ENCODE measurements at regions not wholly inside any gene's neighbourhood (a gene's known extent, or its start where the extent isn't known, plus 50 kb on each side); places are given as distances from the start of the nearest gene placed in this dataset.

- DNase-seq = no peak
These were observed 256.7 kb upstream of the TCF21 start for GRCh38 chr6:133632206-133632605.

GRCh38 chr6:133632906-133633305 is 256.0 kb upstream of the TCF21 start:
- no peak for DNase-seq

GRCh38 chr6:133634474-133634873 is 254.4 kb upstream of the TCF21 start:
- no peak for DNase-seq

- DNase-seq = no peak
These were observed 253.5 kb upstream of the TCF21 start for GRCh38 chr6:133635447-133635846.

- no peak for DNase-seq
These were observed 251.5 kb upstream of the TCF21 start for GRCh38 chr6:133637436-133637835.

GRCh38 chr6:133637874-133638273 is 251.0 kb upstream of the TCF21 start:
- DNase-seq = no peak

GRCh38 chr6:133641104-133641503 is 247.8 kb upstream of the TCF21 start:
- no peak for DNase-seq

- no peak for DNase-seq
These were observed 244.4 kb upstream of the TCF21 start for GRCh38 chr6:133644548-133644891.

GRCh38 chr6:133644892-133645619 is 243.9 kb upstream of the TCF21 start:
- DNase-seq = no peak

GRCh38 chr6:133645966-133646740 is 242.8 kb upstream of the TCF21 start:
- DNase-seq = no peak

- DNase-seq = no peak
These were observed 240.3 kb upstream of the TCF21 start for GRCh38 chr6:133648581-133648980.

- no peak for DNase-seq
These were observed 217.5 kb upstream of the TCF21 start for GRCh38 chr6:133671376-133671775.

GRCh38 chr6:133673056-133673455 is 215.9 kb upstream of the TCF21 start:
- DNase-seq = no peak

GRCh38 chr6:133674661-133675060 is 214.3 kb upstream of the TCF21 start:
- no peak for DNase-seq

GRCh38 chr6:133680994-133681393 is 207.9 kb upstream of the TCF21 start:
- no peak for DNase-seq

- DNase-seq = no peak
These were observed 207.0 kb upstream of the TCF21 start for GRCh38 chr6:133681891-133682290.

- no peak for DNase-seq
These were observed 206.2 kb upstream of the TCF21 start for GRCh38 chr6:133682506-133683307.

GRCh38 chr6:133683308-133683580 is 205.7 kb upstream of the TCF21 start:
- DNase-seq = no peak

GRCh38 chr6:133683606-133684005 is 205.3 kb upstream of the TCF21 start:
- no peak for DNase-seq

GRCh38 chr6:133688705-133689492 is 200.0 kb upstream of the TCF21 start:
- no peak for DNase-seq

- DNase-seq = no peak
These were observed 199.1 kb upstream of the TCF21 start for GRCh38 chr6:133689863-133690262.

- DNase-seq = no peak
These were observed 195.3 kb upstream of the TCF21 start for GRCh38 chr6:133693565-133693964.

- DNase-seq = no peak
These were observed 191.7 kb upstream of the TCF21 start for GRCh38 chr6:133697185-133697584.
